ENCODE measurements at regions not wholly inside any gene's neighbourhood (a gene's known extent, or its start where the extent isn't known, plus 50 kb on each side); places are given as distances from the start of the nearest gene placed in this dataset.
A peak's percentile ranks its signal among the peaks of the same experiment; 100 is the strongest.

DNA sequence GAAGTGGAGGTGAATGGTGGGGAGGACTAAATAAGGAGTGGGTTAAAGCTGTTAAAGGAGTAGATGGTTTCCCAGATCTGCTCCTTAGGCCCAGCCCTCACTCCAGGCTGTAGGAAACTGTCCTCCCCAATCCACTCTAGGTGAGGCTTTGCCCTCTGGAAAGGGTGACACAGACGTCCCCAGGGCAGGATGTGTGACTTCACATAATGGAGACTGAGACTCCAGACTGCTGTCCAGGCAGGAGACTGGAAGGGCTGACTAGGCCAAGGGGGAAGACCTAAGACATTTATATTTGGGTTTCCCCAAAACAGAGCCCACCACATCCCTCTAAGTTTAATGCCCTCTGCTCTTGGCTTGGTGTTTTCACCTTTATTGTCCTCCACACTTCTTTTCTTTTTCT, 488.5 kb downstream of the SHQ1 start:
- DNase-seq: no peak

DNA sequence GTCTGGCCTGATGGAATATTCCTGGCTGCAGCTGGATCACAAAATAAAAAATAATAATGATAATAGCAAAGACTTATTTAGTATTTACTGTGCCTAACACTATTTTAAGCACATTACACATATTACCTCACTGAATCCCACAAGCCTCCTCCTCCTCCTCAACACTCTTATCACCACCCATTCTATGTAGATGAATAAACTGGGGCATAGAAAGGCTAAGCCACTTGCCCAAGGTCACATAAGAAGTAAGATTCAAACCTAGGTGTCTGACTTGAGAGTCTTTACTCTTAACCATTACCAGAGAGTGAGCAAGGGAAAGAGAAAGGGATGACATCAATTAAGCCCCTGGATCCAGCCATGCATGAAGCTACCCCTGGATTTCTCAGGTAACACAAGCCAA, 493.1 kb downstream of the SHQ1 start:
- no peak for DNase-seq

GRCh38 chr3:72354486-72354885, 493.8 kb downstream of the SHQ1 start:
- DNase-seq: no peak

DNA sequence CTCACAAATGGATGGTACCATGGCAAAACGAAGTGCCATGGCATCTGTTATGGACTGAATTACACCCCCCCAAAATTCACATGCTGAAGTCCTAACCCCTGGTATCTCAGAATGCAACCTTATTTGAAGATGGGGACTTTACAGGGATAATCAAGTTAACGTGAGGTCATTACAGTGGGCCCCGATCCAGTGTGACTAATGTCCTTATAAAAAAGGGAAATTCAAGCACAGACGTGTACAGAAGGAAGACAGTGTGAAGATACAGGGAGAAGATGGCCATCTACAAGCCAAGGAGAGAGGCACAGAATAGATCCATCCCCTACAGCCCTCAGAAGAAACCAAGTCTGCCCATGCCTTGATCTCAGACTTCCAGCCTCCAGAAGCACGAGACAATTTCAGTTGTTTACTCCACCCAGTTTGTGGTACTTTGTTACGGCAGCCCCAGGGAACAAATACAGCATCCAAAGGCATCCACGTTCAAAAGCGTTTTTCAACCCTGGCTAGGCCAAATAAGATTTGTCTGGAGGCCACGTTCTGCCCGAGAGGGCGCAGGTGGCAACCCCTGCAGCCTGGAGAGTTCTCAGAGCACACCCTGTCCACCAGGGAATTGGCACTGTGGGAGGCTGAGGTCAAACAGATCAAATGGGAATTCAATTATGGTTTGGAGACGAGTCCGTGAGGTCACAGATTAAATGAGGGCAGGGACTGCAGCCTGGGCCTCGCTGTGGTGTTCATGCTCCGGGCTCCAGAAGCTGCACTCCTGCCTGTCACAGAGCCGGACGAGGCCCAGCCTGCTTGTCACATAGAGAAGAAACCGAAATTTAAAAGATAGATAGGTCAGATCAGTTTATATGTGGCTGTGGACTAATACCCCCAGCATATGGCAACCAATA, 494.8 kb downstream of the SHQ1 start:
- DNase-seq: no peak

- DNase-seq: no peak
These were observed 496.1 kb downstream of the SHQ1 start for GRCh38 chr3:72352176-72352575.

DNA sequence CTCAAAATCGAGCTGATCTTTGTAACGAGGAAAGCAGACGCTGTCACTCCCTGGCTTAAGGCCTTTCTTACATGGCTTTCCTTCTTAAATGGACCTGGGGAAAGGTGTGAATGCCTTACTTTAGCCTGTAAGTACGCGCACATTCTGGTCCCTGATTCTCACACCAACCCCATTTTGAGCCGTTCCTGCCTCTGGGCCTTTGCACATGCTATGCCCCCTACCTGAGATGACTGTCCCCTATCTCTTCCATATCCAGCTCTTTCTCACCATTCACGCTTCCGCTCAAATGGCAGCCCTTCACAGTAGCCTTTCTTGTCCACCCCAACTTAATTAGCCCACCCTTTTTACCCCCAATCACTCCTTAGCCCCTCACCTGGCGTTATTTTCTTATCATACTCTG, 496.7 kb downstream of the SHQ1 start:
- no peak for DNase-seq

DNA sequence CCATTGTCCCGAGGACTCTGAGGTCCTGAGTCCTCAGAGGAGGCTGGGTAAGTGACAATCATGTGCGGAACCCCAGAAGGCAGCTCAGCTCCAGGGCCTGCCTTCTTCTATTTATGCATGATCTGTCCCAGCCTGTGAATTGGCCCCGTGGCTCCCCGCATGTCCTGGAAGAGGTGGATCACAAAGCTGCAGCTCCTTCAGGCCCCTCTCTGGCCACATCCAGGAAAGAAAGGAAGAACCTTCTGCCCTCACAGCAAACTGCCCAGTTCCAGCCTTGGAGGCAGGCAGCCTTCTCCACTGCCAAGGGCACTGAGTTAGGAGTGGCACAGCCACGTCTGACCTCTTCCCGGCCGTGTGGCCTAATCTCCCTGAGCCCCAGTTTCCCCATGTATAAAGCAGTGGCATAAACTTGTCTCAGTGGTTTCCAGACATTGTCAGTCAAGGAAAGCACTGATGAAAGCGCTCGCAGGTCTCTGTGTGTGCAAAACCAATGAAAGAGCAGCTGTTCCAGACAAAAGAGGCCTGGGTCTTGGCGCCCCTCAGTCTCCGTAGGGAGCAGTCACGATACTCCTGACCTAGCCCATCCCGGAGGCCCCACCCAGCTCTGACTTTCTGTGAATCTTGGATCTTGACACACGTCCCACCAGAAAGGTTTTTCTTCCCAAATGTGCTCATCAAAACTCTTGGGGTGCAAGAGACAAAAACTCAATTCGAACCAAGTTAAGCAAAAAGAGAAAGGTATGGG, 497.3 kb downstream of the SHQ1 start:
- no peak for DNase-seq

- no peak for DNase-seq
These were observed 499.9 kb downstream of the SHQ1 start for GRCh38 chr3:72348357-72348756.

DNA sequence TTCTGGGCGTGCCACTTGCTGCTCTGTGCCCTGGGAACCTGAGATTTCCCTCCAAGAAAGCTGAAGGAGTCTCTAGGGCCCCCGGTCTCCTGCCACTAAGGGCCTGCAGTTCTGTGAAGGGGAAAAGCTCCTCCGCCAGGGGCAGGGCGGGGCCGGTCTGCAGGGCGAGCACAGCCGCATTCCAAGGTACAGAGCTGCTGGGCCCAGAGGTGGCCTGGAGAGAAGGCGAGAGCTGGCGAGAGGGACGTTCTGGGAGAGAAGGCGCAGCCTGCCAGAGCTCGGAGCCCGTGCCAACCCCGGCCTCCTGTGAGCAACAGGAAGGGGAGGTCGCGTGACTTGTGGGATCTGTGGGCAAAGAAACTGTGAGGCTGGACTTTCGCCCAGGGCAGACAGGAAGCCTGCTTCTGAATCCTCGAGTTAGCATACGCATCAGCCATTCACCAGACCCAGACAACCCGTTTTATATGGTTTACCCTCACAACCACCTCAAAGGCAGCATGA, 500.4 kb downstream of the SHQ1 start:
- peak; percentile 54 for DNase-seq

- DNase-seq: no peak
These were observed 501.7 kb downstream of the SHQ1 start for GRCh38 chr3:72346526-72346926.

DNA sequence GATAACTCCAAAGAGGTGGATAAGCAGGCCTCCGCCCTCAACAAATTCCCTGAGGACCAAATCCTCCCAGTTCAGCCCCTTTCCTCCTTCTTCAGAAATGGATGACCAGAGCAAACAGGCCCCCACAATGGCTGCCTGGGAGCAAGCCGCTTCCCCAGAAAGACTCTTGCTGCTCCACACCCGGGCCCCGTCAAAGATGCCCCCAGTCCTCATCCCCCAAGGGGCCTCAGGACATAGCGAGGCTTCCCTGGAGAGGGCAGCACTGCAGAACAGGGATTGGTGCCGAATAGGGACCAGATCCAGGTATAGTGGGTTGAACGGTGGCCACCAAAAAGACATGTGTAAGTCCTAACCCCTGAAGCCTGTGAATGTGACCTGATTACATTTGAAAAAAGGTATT, 502.3 kb downstream of the SHQ1 start:
- DNase-seq: no peak

- no peak for DNase-seq
These were observed 502.9 kb downstream of the SHQ1 start for GRCh38 chr3:72345237-72345878.

GRCh38 chr3:72344647-72345046, 503.6 kb downstream of the SHQ1 start:
- DNase-seq: no peak

GRCh38 chr3:72344236-72344635, 504.0 kb downstream of the SHQ1 start:
- DNase-seq: no peak

DNA sequence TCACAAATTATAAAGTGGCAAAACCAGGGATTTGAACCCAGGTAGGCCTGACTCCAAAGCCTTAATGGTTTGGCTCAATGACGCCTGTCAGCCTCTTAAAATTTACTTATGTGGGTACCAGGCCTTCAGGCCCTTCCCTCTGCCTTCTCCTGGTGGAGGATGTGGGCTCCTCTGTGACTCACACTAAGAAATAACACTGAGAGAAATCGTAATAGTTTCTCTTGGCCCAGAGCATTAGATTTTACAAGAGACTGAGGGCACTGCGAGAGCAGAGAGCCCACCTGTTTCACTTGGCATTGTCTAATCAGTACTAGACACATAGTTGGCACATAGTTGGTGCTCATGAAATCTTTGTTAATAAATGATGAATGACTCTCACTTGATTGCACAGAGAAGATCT, 505.2 kb downstream of the SHQ1 start:
- peak; percentile 47 for DNase-seq

DNA sequence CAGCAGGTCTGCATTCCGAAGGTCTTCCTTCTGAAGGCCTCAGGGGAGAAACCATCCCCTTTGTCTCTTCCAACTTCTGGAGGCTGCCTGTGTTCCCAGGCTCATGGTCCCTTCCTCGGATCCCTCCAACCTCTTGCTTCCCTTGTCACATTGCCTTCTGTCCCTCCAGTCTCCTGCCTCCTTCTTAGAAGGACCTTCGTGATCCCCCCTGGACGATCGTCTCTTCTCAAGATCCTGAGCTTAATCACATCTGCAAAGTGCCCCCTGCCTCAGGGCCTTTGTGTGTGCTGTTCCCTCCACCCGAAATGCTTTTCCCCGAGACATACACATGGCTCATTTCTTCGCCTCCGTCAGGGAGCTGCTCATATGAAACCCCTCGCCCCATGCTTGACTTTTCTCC, 505.8 kb downstream of the SHQ1 start:
- DNase-seq: no peak

DNA sequence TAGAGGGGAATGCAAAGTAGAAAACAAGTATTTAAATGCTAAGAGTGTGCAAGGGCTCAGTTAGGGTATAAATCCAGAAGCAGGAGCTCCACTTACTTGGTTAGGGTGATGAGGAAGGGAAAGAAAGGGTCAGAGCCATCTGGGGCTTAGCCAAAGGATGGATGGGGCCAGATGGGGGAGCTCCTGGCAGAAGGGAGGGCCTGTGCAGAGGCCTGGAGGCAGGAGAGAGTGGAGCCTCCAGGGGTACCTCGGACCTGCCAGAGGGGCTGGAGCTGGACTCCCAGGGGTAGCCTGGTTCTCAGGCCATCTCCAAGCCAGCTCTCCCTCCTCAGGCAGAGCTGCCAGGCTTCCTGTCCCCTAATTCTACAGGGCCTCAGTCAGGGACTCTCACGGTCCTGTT, 506.3 kb downstream of the SHQ1 start:
- no peak for DNase-seq

DNA sequence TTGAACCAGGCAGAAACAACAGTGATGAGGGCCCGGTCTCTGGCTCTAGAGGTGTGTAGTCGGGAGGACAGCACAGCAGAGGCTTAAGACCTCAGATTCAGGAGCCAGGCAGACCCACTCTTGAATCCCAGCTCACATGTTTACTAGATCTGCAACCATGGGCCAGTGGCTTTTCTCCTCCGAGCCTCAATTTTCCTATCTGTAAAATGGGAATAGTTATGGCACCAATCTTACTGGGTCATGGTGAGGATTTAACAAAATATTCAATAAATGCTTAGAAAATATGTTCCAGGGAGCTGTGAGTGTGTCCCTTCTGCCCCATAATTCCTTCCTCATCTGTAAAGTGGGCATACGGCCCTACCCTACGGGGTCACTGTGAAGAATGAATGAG, 506.9 kb downstream of the SHQ1 start:
- DNase-seq: no peak

DNA sequence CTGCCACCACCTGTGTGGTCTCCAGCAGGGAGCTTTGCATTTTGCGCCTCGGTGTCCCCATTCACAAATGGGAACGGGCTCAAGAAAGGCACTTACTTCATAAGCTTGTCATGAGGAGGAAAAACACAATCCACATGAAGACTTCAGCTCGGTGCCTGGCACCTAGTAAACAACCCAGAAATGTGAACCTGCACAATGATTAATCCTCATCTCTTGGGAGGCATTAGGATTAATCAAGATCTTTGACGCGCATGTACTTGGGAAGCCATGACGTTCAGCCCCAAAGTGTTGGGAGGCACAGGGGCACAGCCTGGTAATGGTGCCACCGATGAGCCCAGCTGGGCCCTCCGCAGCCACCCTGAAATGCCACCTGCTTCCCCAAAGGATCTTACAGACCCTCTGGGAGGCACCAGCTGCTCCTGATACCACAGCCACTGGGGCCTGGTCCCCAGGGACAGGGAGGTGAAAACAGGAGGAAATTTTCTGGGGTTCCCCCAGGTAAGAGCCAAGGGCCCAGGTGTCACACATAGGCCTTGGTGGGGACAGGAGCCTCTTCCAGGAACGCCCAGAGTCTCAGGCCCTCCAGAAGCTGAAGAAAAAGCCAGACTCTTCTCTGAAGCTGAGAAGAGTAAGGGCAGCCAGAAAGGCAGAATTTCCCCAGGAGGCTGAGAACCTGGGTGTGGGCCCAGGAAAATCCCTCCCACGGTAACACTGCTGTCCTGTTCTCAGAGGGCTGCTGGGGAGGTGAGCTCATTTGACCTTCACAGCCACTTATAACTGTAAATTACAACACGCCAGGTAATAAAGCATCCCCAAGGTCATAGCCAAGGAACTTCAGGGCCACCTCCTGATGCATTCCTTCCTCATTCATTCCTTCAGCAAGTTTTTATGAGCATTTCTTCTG, 507.5 kb downstream of the SHQ1 start:
- DNase-seq: no peak

- DNase-seq: no peak
These were observed 508.2 kb downstream of the SHQ1 start for GRCh38 chr3:72340056-72340455.

DNA sequence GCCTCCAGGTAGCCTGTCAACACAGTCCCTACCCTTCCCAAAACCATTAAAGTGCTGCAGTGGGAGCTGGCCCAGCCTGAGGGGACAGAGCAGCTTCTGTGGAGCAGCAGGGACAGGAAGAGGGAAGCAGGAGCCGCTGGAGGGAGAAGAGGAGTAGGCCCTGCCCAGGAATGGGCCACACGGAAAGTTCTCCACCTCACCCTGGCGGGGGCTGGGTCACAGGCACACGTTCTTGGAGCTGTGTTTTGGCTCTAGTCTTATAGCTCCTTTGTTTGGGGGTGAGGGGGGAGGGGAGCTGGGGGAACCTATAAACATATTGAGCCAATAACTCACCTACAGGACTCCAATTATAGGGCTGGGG, 508.6 kb downstream of the SHQ1 start:
- DNase-seq: no peak

- peak; percentile 82 for DNase-seq
These were observed 509.1 kb downstream of the SHQ1 start for GRCh38 chr3:72338942-72339669.
